Keratinocyte (primary cell): ENCODE measurements at regions not wholly inside any gene's neighbourhood (a gene's known extent, or its start where the extent isn't known, plus 50 kb on each side); places are given as distances from the start of the nearest gene placed in this dataset.

ENCODE experiments used
- DNase-seq: peaks from one replicate; pipeline ENCODE4 v3.0.0-alpha.2; 2011; ENCODE audit warnings: low read depth, missing footprints, low spot score
- FAIRE-seq: peaks from 2 replicates; lab custom pipeline; 2011; peaks lifted over from hg19 to GRCh38; lab: Jason Lieb, UNC
- H2AFZ ChIP-seq: 2 replicates; pipeline ENCODE4 v1.6.0; 2012; ENCODE audit warnings: low read length, control low read depth, inconsistent platforms; ENCODE audit not compliant: control insufficient read depth
- H3K27ac ChIP-seq: 2 replicates; pipeline ENCODE4 v1.5.1; 2011; ENCODE audit warnings: low read length; ENCODE audit not compliant: control insufficient read depth, insufficient read depth
- H3K27me3 ChIP-seq: 3 replicates; pipeline ENCODE4 v1.6.0; 2011; ENCODE audit warnings: low read length; ENCODE audit not compliant: control insufficient read depth, insufficient read depth; ENCODE audit errors: extremely low read depth
- H3K36me3 ChIP-seq, 2 experiments: 2 replicates in 1 of 2; 3 replicates in 1 of 2; pipeline ENCODE4 v1.5.1; 2011; ENCODE audit warnings: low read length in 2 of 2, mild to moderate bottlenecking in 1 of 2; ENCODE audit not compliant: control insufficient read depth in 2 of 2, insufficient read depth in 2 of 2; ENCODE audit errors: extremely low read depth in 1 of 2
- H3K4me1 ChIP-seq: 3 replicates; pipeline ENCODE4 v1.5.1; 2011; ENCODE audit warnings: low read length; ENCODE audit not compliant: control insufficient read depth, insufficient read depth; ENCODE audit errors: extremely low read depth
- H3K4me2 ChIP-seq: 3 replicates; pipeline ENCODE4 v1.6.0; 2011; ENCODE audit warnings: low read depth, low read length; ENCODE audit not compliant: control insufficient read depth, insufficient read depth; ENCODE audit errors: extremely low read depth
- H3K4me3 ChIP-seq, 3 experiments: fragments of 200-600 bp in 1 of 3; sonication (generic) in 1 of 3; 2 replicates in 2 of 3; 3 replicates in 1 of 3; pipeline ENCODE4 v1.5.1; 2011 to 2016; ENCODE audit warnings: low read length in 3 of 3, mild to moderate bottlenecking in 3 of 3, control low read depth in 2 of 3, inconsistent platforms in 1 of 3, low read depth in 1 of 3, mixed read lengths in 1 of 3, mixed run types in 1 of 3, moderate library complexity in 1 of 3; ENCODE audit not compliant: control insufficient read depth in 2 of 3, insufficient read depth in 2 of 3; ENCODE audit errors: extremely low read depth in 1 of 3
- H3K79me2 ChIP-seq: 2 replicates; pipeline ENCODE4 v1.6.0; 2012; ENCODE audit warnings: low read length; ENCODE audit not compliant: control insufficient read depth, insufficient read depth
- H3K9ac ChIP-seq: 3 replicates; pipeline ENCODE4 v1.6.0; 2011; ENCODE audit warnings: low read length; ENCODE audit not compliant: control insufficient read depth, insufficient read depth; ENCODE audit errors: extremely low read depth
- H3K9me1 ChIP-seq: 3 replicates; pipeline ENCODE4 v1.6.0; 2011; ENCODE audit warnings: low read length; ENCODE audit not compliant: control insufficient read depth, insufficient read depth; ENCODE audit errors: extremely low read depth
- H3K9me3 ChIP-seq: 2 replicates; pipeline ENCODE4 v1.5.1; 2012; ENCODE audit warnings: low read depth, low read length; ENCODE audit not compliant: control insufficient read depth
- H4K20me1 ChIP-seq: 3 replicates; pipeline ENCODE4 v1.6.0; 2011; ENCODE audit warnings: low read length; ENCODE audit not compliant: control insufficient read depth, insufficient read depth; ENCODE audit errors: extremely low read depth
- CTCF ChIP-seq, 3 experiments: IDR thresholded peaks in 1 of 3; conservative IDR thresholded peaks in 1 of 3; optimal IDR thresholded peaks in 1 of 3; 2 replicates in 2 of 3; 3 replicates in 1 of 3; pipeline versions ENCODE3 to v1.5.1; 2011; ENCODE audit warnings: low read length in 3 of 3, mild to moderate bottlenecking in 3 of 3, moderate library complexity in 2 of 3, control low read depth in 1 of 3, inconsistent platforms in 1 of 3; ENCODE audit not compliant: insufficient read depth in 2 of 3; ENCODE audit errors: extremely low read depth in 1 of 3
- EZH2 ChIP-seq: IDR thresholded peaks from one replicate; pipeline ENCODE4 v1.6.1; 2012; ENCODE audit warnings: inconsistent platforms, mild to moderate bottlenecking, low read length, moderate library complexity
- dilution Hi-C: fragments of 300-500 bp; cut with MboI; formaldehyde crosslinking; loops from one replicate; pipeline ENCODE4 v1.7.0; 2020; ENCODE audit warnings: low sequenced_read_pairs; ENCODE audit not compliant: extremely low pct_ligation_motif_present

GRCh38 chr22:44650806-44651205 lies 51.2 kb upstream of the PRR5 start:
- Histone ChIP-seq H3K4me3 (no peak overlapping the region), H3K79me2 (no peaks in the 10 kb centered on the region), H4K20me1 (no peaks in the 10 kb centered on the region), H3K9me3 (no peaks in the 10 kb centered on the region), H3K4me2 (no peak overlapping the region), H3K9me1 (no peaks in the 10 kb centered on the region), H3K27ac (no peak overlapping the region), H3K27me3 (no peaks in the 10 kb centered on the region), H2AFZ (no peak overlapping the region), H3K9ac (no peak overlapping the region), H3K36me3 (no peaks in the 10 kb centered on the region), H3K4me1 (no peaks in the 10 kb centered on the region)
- FAIRE-seq (no peak), DNase-seq (no peak)
- dilution Hi-C loops, result no loop called here
- no peak for TF ChIP-seq CTCF (optimal IDR thresholded peaks at IDR 0.05 in 1 of 3, IDR thresholded peaks at IDR 0.05 in 1 of 3, conservative IDR thresholded peaks at IDR 0.05 in 1 of 3; ENCODE audit: extremely low read depth in 1 of 3, insufficient read depth in 2 of 3, low read length in 3 of 3)
- no peak for TF ChIP-seq EZH2

- H3K27me3 ChIP-seq, result peaks cover 3% of the 10 kb centered on the region
- no peaks in the 10 kb centered on the region for H3K9me3 ChIP-seq
- H3K4me1 ChIP-seq, result no peaks in the 10 kb centered on the region
- dilution Hi-C loops, result no loop called here
- no peaks in the 10 kb centered on the region for H4K20me1 ChIP-seq
- TF ChIP-seq EZH2 (no peak), CTCF (optimal IDR thresholded peaks at IDR 0.05 in 1 of 3, IDR thresholded peaks at IDR 0.05 in 1 of 3, conservative IDR thresholded peaks at IDR 0.05 in 1 of 3; ENCODE audit: extremely low read depth in 1 of 3, insufficient read depth in 2 of 3, low read length in 3 of 3) (no peak)
- peak overlapping the region; percentile 41 for H3K27ac ChIP-seq
- H3K4me3 ChIP-seq, result no peak overlapping the region
- peak overlapping the region; percentile 89 for H2AFZ ChIP-seq
- H3K79me2 ChIP-seq, result no peaks in the 10 kb centered on the region
- H3K9ac ChIP-seq, result peak overlapping the region; percentile 46
- DNase-seq (peak; percentile 41), FAIRE-seq (peak; percentile 71)
- H3K4me2 ChIP-seq, result peak overlapping the region; percentile 17
- H3K36me3 ChIP-seq, result no peaks in the 10 kb centered on the region
- no peaks in the 10 kb centered on the region for H3K9me1 ChIP-seq
Observed at GRCh38 chr22:44648821-44649565, 53.0 kb upstream of the PRR5 start.
